Activated CD8-positive, alpha-beta memory T cell treated with anti-CD3 and anti-CD28 coated beads for 4 hours (primary cell): ENCODE measurements at regions not wholly inside any gene's neighbourhood (a gene's known extent, or its start where the extent isn't known, plus 50 kb on each side); places are given as distances from the start of the nearest gene placed in this dataset.
A peak's percentile ranks its signal among the peaks of the same experiment; 100 is the strongest.

ENCODE experiments used
- DNase-seq, 2 donors: peaks; one replicate each; pipeline ENCODE4 v3.0.0-alpha.2; 2020; ENCODE audit warnings: low read depth in 2 of 2

- no peak for DNase-seq
These were observed 637.5 kb downstream of the AJAP1 start for GRCh38 chr1:5291889-5292288.

DNA sequence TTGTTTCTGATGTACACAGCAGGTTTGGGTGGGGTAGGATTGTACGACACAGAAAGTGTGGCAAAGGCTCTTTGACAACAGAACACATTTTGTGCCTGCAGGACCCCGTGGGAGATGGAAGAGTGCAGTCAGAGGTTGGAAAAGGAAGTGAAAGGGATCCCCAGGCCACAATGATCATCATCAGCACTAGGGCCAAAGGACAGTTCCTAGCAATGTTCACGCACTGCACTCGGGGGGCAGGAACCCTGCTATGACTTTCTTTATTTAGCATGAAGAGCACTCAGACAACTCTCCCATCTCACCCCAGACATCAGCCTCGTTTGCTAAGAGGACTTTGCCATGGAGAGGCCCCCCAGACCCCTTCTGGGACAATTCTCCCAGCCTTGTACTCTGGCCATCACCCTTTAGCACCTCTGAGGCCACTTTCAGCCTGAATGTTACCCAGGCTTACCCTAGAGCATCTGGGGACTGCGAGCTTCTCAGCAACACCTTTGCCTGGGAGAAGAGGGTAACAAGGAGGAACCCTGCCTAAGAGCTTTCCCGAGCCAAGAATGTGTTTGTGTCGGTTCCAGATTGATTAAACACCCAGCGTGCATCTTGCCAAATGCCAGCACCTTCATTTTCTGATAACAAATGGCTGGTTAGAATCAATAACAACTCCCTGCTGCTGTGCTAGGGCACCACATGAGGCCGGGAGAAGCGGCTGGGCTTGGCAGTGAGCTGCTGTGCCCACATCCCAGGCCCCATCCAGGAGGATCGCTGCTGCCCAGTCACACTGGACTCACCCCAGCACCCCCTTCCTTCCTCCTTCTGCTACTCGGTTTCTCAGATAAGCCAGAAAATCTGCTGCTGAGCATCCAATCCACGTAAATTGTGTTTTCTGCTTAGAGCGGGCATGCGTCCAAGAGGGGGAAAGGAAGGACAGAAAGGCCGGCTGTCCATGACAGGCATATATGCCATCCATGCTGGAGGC lies 633.1 kb downstream of the AJAP1 start:
- no peak for DNase-seq

GRCh38 chr1:5286244-5286643 lies 631.8 kb downstream of the AJAP1 start:
- DNase-seq: peak in 1 of 2 donors; percentile 7

DNA sequence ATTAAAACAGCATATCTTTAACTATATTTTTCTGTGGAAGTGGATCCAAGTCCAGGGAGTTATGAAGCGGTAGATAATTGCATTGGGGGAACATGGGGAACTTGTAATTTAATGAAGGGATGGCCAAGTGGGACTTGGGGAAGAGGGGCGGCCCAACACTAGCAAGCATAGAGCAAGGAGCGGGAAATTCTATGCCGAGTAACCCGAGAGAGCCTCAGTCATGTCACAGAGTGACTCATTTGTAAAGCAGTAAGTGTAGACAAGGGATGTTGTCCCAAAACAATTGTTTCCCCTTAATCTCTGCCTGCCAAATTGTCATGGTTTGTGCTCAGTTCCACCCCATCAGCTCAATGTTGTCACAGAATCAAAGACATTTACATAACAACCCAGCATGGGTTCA lies 620.1 kb downstream of the AJAP1 start:
- DNase-seq: no peak

DNA sequence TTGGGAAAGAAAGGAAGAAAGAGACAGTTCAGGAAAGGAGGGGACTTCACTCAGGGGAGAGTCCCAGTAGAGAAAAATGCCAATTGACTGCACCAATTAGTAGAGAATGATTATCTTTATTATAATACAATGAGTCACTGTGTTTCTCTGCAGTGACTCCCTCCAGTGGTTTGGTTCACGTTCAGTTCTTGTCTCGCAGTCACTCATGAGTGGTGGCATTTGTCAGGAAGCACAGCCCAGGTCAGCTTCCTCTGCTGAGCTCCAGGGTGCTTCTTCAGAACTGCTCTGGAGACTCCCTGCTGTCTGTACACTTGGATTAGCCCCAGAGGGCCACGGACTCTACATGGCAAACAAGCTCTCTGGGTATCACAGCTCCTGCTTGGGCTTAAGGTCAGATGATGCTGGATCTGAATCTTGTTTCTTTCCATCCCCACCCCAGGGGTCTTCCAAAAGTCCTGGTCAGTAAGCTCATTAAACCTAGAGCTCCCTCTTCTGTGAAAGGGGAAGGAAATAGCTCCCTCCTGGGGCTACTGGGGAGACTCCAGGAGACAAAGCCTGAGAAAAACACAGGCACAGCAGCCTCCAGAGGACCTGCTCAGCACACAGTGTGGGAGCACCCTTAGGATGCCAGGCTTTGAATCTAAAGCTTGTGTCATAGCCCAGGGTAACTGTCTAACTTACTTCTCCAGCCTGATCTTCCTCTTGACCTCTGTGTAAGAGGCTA lies 619.0 kb downstream of the AJAP1 start:
- DNase-seq: no peak

DNA sequence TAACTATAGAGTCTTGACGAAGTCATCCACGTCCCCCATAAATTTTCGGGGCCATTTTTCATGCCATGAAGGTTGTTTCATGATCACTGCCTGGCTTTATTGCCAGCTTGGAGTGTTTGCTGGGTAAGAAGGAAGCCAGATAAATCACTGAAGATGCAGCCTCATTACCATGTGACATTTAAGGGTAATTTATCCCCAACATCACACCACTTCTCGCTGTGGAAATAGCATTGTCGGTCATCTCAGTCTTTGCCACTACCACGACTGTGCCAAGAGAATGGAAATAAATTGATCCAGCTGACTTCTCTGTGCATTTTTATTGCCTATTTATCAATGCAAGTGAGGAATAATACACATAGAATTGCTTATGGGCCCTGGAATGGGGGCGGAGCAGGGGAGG lies 617.9 kb downstream of the AJAP1 start:
- no peak for DNase-seq

GRCh38 chr1:5271264-5271663 lies 616.9 kb downstream of the AJAP1 start:
- DNase-seq: no peak

DNA sequence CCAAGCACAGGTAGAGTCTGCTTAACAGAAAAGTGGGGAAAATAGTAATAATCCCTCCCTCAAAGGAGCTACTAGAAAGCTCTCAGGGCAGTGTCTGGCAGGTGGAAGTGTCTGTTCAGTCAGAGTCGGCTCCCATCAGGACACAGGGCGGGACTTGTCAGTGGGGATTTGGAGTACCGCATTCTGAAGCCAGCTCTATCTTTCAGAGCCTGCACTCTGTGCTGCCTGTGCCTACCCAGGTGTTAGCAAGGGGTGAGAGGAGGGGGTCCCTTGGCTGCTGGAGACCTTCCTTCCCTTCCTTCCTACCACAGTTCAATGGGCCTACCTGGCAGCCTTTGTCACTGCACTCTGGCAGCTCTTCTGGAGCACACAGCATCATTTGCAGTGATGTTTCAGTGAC lies 615.5 kb downstream of the AJAP1 start:
- no peak for DNase-seq

DNA sequence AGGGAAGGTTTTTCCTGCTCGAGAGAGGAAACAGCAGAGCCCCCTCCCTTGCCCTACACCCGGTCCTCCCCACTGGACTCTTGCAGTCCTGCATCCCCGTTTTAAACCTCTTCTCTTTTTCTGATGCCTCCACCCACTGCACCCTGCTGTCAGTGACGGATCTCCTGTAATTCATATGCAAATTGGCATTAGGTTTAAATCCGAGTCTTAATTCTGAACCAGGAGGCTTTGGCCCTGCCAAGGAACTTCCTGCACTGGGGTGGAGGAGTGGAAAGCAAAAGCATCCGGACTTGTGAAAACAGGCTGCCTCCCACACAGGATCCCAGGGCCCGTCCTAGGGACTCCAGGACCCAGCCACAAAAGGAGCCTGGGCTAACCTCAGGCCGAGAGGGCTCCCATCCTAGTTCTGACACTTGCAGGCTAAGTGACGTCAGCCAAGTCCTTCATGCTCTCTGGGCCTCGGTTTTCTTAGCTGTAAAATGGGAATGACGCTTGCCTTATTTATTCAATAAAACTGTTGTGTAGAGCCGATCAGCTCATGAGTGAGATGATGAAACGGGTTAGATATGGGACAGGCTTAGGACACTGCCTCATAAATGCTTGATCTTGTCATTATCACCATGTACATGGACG lies 613.3 kb downstream of the AJAP1 start:
- no peak for DNase-seq

DNA sequence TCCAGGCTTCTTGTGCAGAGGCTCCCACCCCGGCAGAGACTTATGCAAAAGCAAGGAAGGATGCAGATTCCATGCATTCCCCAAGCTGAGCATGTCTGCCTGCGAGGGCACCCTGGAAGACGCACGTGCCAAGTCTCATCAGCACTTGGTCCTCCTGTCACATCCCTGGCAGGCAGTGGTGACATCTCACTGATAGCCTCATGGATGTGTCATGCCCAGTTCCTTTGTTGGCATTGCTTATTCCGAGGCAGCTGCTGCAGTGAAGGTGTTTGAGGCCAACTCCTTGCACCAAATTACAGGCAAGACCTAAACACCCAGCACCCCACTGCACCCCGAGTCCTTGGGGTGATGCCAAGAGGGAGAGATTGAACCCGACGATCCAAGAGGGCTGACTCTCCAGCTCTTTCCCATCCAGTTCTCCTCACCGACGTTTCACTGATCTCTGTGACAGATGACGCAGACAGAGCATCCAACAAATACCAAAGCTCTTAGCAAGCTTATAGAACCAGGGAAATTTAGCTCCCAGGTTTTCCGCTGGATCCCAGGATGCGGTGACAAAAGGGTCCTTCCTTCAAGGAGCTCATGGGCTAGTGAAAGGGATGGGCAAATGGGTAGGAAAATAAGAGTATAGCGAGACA lies 611.1 kb downstream of the AJAP1 start:
- no peak for DNase-seq

DNA sequence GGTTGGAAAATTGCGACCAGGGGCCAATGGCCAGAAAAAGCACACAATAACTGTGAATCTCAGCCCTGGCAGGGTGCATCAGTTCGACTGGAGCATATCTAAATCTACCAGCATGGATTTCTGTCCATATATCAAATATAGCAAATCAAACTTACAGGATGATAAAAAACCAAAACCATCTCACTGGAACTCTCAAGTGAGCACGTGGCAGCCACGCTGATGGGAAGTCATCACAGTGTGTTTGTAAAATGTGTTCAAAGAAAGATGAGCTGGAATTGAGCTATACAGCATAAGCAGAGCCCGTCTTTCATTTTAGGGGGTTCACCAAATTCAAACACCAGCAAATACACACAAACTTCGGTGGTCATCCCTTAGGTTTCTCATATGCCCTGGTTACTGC lies 610.1 kb downstream of the AJAP1 start:
- DNase-seq: no peak

- DNase-seq: no peak
These were observed 602.4 kb downstream of the AJAP1 start for GRCh38 chr1:5256793-5257192.

- no peak for DNase-seq
These were observed 600.6 kb downstream of the AJAP1 start for GRCh38 chr1:5254975-5255374.

GRCh38 chr1:5254131-5254725 lies 599.8 kb downstream of the AJAP1 start:
- DNase-seq: no peak

- DNase-seq: no peak
These were observed 598.6 kb downstream of the AJAP1 start for GRCh38 chr1:5253036-5253435.

- DNase-seq: no peak
These were observed 595.9 kb downstream of the AJAP1 start for GRCh38 chr1:5250336-5250735.

- DNase-seq: no peak
These were observed 590.9 kb downstream of the AJAP1 start for GRCh38 chr1:5245348-5245747.

GRCh38 chr1:5244631-5245285 lies 590.3 kb downstream of the AJAP1 start:
- no peak for DNase-seq

DNA sequence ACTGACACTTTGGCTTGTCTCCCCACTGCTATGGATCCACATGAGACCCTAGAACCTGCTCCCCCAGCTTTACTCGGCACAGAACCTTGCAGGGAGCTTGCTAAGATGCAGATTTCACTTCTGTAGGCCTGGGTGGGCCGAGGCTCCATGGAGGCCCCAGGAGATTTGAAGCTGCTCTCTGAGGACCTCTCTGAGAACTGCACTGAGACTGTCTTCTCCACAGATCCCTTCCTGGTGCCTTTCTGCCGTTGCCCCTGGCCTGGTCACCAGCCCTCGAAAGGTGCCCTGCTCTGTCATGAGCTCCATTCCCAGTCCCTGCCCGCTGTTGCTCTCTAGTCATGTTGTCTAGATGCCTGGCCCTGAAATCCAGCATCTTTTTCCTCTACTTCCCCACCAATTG lies 588.4 kb downstream of the AJAP1 start:
- DNase-seq: no peak

GRCh38 chr1:5239911-5240310 lies 585.5 kb downstream of the AJAP1 start:
- DNase-seq: no peak
